ENCODE measurements at regions not wholly inside any gene's neighbourhood (a gene's known extent, or its start where the extent isn't known, plus 50 kb on each side); places are given as distances from the start of the nearest gene placed in this dataset.

DNA sequence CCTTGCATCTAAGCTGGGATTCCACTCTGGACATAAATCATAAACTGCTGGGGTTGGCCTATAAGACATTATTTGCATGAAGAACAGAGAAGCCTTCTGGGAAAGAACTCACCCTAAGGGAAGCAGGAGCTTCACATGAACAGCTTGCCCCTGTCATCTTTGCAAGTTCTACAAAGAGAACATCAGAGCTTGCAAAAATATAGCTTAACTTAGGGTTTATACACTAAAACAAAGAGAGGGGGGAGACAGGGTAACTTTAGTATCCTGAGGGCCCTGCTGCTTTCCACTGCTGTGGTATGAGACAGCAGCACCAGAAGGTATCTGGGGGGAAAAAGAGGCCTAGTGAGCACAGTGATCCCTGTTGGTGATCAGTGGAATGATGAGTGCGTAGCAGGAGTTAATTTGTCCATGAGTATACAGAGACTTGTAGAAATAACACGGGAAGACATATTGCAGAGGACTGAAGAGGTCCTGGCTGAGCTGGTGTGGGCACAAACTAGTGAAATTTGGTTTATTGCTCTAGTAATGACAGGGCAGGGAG is 116.1 kb upstream of the TSC22D1 start:
- DNase-seq: no peak
- TF ChIP-seq, protein P1, sequence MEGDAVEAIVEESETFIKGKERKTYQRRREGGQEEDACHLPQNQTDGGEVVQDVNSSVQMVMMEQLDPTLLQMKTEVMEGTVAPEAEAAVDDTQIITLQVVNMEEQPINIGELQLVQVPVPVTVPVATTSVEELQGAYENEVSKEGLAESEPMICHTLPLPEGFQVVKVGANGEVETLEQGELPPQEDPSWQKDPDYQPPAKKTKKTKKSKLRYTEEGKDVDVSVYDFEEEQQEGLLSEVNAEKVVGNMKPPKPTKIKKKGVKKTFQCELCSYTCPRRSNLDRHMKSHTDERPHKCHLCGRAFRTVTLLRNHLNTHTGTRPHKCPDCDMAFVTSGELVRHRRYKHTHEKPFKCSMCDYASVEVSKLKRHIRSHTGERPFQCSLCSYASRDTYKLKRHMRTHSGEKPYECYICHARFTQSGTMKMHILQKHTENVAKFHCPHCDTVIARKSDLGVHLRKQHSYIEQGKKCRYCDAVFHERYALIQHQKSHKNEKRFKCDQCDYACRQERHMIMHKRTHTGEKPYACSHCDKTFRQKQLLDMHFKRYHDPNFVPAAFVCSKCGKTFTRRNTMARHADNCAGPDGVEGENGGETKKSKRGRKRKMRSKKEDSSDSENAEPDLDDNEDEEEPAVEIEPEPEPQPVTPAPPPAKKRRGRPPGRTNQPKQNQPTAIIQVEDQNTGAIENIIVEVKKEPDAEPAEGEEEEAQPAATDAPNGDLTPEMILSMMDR (IDR thresholded peaks at IDR 0.05; ENCODE audit: low read length): no peak
- TF ChIP-seq EZH2 (optimal IDR thresholded peaks at IDR 0.05; ENCODE audit: low read depth, low read length) (no peak), EZH2phosphoT487 (IDR thresholded peaks at IDR 0.05; ENCODE audit: low read length) (no peak)

DNA sequence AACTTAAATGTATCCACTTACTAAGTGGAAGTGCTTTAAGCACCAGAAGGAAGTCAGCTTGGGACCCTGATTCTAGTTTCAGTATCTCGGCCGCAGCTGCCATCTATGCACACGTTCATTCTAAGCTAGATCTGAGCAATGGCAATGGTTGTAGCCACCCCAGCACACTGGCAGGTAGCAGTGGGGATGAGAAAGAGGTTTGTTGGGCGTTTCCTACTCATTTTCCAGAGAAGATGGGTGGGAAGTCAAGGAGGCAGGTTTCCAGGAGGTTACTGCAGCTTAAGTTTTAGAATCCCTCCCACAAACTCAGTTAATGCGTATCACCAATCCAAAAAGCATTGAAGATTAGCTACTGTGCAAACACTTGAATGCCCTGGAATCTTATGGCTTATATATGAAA is 114.2 kb upstream of the TSC22D1 start:
- TF ChIP-seq EZH2 (optimal IDR thresholded peaks at IDR 0.05; ENCODE audit: low read depth, low read length): no peak
- no peak for TF ChIP-seq EZH2phosphoT487 (IDR thresholded peaks at IDR 0.05; ENCODE audit: low read length)
- TF ChIP-seq, protein P1 (IDR thresholded peaks at IDR 0.05; ENCODE audit: low read length): no peak
- Histone ChIP-seq H3K9ac (ENCODE audit: low read length) (no peak overlapping the region), H3K4me1 (ENCODE audit: low read length) (no peaks in the 10 kb centered on the region), H2AFZ (ENCODE audit: low read length) (no peak overlapping the region), H3K79me2 (ENCODE audit: low read length) (no peaks in the 10 kb centered on the region), H3K4me2 (ENCODE audit: low read depth, low read length) (no peak overlapping the region), H3F3A (ENCODE audit: insufficient read depth, low read length) (no peaks in the 10 kb centered on the region), H3K9me2 (replicated peaks; ENCODE audit: insufficient read depth, low read length) (no peaks in the 10 kb centered on the region), H4K20me1 (ENCODE audit: insufficient read depth, low read length) (no peaks in the 10 kb centered on the region), H3K36me3 (replicated peaks; ENCODE audit: insufficient read depth, low read length) (no peaks in the 10 kb centered on the region), H3K9me3 (replicated peaks; ENCODE audit: insufficient read depth, low read length) (no peaks in the 10 kb centered on the region), H3K4me3 (ENCODE audit: low read length) (no peak overlapping the region), H3K27ac (ENCODE audit: low read length) (no peak overlapping the region), H3K27me3 (replicated peaks; ENCODE audit: insufficient read depth, low read length) (no peaks in the 10 kb centered on the region)
- no peak for DNase-seq

More for the DNA sequence above, 116.1 kb upstream of the TSC22D1 start:
- H3K9ac ChIP-seq (ENCODE audit: low read length): no peak overlapping the region
- H3K36me3 ChIP-seq (replicated peaks; ENCODE audit: insufficient read depth, low read length): no peaks in the 10 kb centered on the region
- no peaks in the 10 kb centered on the region for H4K20me1 ChIP-seq (ENCODE audit: insufficient read depth, low read length)
- H3F3A ChIP-seq (ENCODE audit: insufficient read depth, low read length): no peaks in the 10 kb centered on the region
- H3K9me3 ChIP-seq (replicated peaks; ENCODE audit: insufficient read depth, low read length): no peaks in the 10 kb centered on the region
- no peaks in the 10 kb centered on the region for H3K4me1 ChIP-seq (ENCODE audit: low read length)
- H3K4me3 ChIP-seq (ENCODE audit: low read length): no peak overlapping the region
- H3K79me2 ChIP-seq (ENCODE audit: low read length): no peaks in the 10 kb centered on the region
- no peaks in the 10 kb centered on the region for H3K27me3 ChIP-seq (replicated peaks; ENCODE audit: insufficient read depth, low read length)
- no peak overlapping the region for H3K4me2 ChIP-seq (ENCODE audit: low read depth, low read length)
- H3K9me2 ChIP-seq (replicated peaks; ENCODE audit: insufficient read depth, low read length): no peaks in the 10 kb centered on the region
- H3K27ac ChIP-seq (ENCODE audit: low read length): no peak overlapping the region
- no peak overlapping the region for H2AFZ ChIP-seq (ENCODE audit: low read length)

DNA sequence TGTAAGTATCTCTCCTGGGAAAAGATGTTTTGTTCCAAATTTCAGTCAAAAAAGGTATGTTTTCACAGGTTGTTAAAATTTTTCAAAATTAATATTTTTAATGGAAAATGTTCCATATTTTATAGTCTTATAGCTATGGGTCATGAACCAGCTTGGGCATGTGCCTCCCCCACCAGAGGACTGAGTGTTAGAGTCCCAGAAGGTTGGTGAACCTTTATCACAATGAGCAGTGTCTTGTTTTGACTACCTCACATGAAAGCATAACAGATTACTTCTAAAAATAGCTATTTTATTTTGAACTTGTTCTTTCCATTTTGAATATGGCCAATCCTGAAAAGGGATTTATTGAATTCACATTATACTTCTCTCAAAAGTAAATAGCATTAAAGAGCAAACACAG is 112.5 kb upstream of the TSC22D1 start:
- Histone ChIP-seq H3K36me3 (replicated peaks; ENCODE audit: insufficient read depth, low read length) (no peaks in the 10 kb centered on the region), H3K27me3 (replicated peaks; ENCODE audit: insufficient read depth, low read length) (no peaks in the 10 kb centered on the region), H3K9ac (ENCODE audit: low read length) (no peak overlapping the region), H3K79me2 (ENCODE audit: low read length) (no peaks in the 10 kb centered on the region), H3K27ac (ENCODE audit: low read length) (no peak overlapping the region), H3K9me3 (replicated peaks; ENCODE audit: insufficient read depth, low read length) (no peaks in the 10 kb centered on the region), H3K9me2 (replicated peaks; ENCODE audit: insufficient read depth, low read length) (no peaks in the 10 kb centered on the region), H3K4me1 (ENCODE audit: low read length) (no peaks in the 10 kb centered on the region), H3F3A (ENCODE audit: insufficient read depth, low read length) (no peaks in the 10 kb centered on the region), H4K20me1 (ENCODE audit: insufficient read depth, low read length) (no peaks in the 10 kb centered on the region), H2AFZ (ENCODE audit: low read length) (no peak overlapping the region), H3K4me3 (ENCODE audit: low read length) (no peak overlapping the region), H3K4me2 (ENCODE audit: low read depth, low read length) (no peak overlapping the region)
- TF ChIP-seq, protein P1 (IDR thresholded peaks at IDR 0.05; ENCODE audit: low read length): no peak
- TF ChIP-seq EZH2 (optimal IDR thresholded peaks at IDR 0.05; ENCODE audit: low read depth, low read length): no peak
- TF ChIP-seq EZH2phosphoT487 (IDR thresholded peaks at IDR 0.05; ENCODE audit: low read length): no peak
- DNase-seq: no peak
